KOPT-K1 (cell line): ENCODE measurements at regions not wholly inside any gene's neighbourhood (a gene's known extent, or its start where the extent isn't known, plus 50 kb on each side); places are given as distances from the start of the nearest gene placed in this dataset.
"Not testable (repeated sequence)": the region's sequence is repeated elsewhere in the genome, so short reads cannot be mapped to it uniquely, and the experiment has no call there.

ENCODE experiments used
- H3K27ac ChIP-seq: fragments of 200-600 bp; sonication (generic); 2 replicates; pipeline ENCODE4 v1.5.1; 2016; ENCODE audit warnings: antibody characterized with exemption, mild to moderate bottlenecking, low read depth, low read length; ENCODE audit not compliant: poor library complexity, severe bottlenecking
- H3K36me3 ChIP-seq: fragments of 200-600 bp; sonication (generic); 2 replicates; pipeline ENCODE4 v1.5.1; 2017; ENCODE audit warnings: antibody characterized with exemption, mild to moderate bottlenecking, low read length, moderate library complexity; ENCODE audit not compliant: insufficient read depth
- H3K9me3 ChIP-seq: fragments of 200-600 bp; sonication (generic); 2 replicates; pipeline ENCODE4 v1.5.1; 2017; ENCODE audit warnings: antibody characterized with exemption, low read length, mild to moderate bottlenecking; ENCODE audit not compliant: insufficient read depth, poor library complexity, severe bottlenecking

DNA sequence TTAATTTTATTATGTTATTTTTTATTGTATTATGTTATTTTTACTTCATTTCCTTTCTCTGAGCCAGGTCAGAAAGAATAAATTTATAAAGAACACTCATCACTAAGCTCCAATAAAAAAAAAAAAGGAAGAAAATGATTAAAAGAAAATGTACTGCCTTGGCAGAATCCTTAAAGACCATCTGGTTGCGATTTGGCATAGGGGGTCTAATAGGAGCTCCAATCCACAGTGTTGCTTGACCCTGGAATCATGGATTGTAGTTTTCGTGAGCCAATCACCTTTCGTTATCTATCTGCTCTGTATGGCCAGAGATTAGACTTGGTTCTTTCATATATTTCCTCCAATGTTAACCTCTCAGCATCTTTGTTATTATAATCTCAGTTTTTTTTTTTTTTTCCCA, 421.8 kb upstream of the MCTP2 start:
- Histone ChIP-seq H3K9me3 (no peaks in the 10 kb centered on the region), H3K36me3 (no peaks in the 10 kb centered on the region), H3K27ac (no peak overlapping the region)

DNA sequence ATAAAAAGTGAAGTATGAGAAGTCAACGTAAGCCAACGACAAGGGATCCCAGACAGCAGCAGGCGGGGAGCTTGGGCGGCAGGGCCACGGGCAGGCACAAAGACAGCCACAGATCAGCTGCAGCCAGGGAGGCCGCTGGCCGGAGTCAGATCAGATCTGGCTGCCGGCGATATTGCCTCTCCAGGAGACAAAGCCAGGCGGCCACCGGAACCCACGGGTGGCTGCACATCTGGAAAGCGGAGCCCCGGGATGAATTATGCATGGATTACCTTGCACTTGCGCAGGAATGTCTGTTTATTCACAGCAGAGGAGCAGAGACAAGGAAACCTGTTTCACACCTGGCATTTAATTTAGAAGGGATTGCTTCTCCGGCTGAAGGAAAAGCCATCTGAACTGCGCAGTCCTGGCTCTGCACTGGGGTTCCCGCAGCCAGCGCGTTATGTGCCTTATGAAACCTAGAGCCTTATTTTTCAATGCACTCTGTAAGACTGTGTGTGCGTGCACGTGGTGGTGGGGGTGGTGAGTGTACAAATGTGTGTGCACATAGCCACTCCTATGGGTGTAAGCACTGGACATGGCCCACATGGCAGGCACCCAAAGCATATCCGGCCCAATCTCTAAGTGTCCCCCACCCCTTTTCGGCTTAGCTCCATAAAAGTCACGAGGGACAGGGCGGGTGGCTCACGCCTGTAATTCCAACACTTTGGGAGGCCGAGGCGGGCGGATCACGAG, 427.8 kb upstream of the MCTP2 start:
- Histone ChIP-seq H3K27ac (no peak overlapping the region), H3K9me3 (no peaks in the 10 kb centered on the region), H3K36me3 (no peaks in the 10 kb centered on the region)

DNA sequence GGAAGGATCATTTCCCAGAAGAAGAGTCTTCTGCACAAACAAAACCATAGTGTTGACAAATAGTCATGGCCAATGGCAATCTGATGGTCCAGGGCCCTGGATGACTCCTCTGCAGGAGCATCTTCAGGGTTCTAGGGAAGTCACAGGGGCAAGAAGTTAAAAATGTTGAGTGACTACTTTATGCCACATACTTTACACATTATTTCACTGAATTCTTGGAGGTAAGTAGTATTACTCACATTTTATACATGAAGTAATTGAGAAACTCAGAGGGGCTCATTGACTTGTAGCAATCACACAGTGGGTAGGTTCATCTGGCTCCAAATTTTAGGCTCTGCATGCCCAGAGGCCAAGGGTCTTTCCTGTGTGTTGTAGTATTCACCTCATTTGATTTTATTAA, 430.2 kb upstream of the MCTP2 start:
- H3K27ac ChIP-seq = no peak overlapping the region
- H3K9me3 ChIP-seq = no peaks in the 10 kb centered on the region
- H3K36me3 ChIP-seq = no peaks in the 10 kb centered on the region

DNA sequence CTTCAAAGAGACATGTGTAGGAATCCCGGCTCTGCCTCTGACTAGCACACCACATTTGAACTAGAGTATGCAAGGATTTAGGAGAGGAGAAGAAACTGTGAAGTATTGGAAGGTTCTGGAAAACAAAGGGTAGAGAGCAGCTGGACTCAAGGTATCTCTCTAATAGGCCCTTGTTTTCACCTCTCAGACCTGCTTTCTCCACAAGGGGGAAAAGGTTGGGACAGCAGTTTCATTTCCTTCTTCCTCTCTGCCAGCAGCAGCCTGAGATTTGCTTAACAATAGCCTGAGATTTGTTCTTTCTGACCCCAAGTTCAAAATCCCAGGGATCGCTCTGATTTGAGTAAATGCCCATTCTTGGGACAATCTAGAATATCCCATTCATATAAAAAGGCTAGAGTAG, 430.6 kb upstream of the MCTP2 start:
- Histone ChIP-seq H3K9me3 (no peaks in the 10 kb centered on the region), H3K36me3 (no peaks in the 10 kb centered on the region), H3K27ac (no peak overlapping the region)

DNA sequence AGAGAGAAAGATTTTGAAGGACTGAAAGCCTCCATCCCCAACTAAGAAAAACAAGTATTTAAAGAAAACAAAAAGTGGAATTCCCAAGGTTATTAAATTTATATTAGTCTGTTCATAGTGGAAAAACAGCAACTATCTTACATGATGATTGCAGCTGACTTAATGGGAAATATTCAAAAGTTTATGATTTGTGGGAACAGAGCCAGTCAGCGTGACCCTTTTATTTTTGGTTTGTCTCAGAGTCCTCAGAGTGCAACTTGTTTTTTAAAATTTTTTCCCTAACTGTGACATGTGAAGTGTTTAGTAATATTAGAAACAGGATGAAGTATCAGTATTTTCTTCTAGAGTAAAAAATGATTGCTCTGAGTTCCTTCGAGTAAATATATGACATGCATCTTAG, 441.9 kb upstream of the MCTP2 start:
- H3K36me3 ChIP-seq = no peaks in the 10 kb centered on the region
- H3K9me3 ChIP-seq = peaks cover 5% of the 10 kb centered on the region
- no peak overlapping the region for H3K27ac ChIP-seq

DNA sequence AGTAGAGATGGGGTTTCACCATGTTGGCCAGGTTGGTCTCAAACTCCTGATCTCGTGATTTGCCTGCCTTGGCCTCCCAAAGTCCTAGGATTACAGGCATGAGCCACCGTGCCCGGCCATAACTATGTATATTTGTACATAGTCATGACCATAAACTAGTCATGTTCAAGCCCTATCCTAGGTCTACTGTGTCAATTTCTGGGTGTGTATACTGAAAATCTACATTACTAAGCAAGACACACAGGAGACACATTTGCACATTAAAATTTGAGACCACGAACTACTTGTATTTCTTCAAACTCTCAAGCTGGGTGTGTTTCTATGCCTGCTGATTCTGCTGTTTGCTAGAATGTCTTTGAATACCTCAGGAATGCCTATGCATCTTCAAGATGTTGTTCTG, 451.3 kb upstream of the MCTP2 start:
- H3K9me3 ChIP-seq = no peaks in the 10 kb centered on the region
- H3K36me3 ChIP-seq = no peaks in the 10 kb centered on the region
- H3K27ac ChIP-seq = no peak overlapping the region

DNA sequence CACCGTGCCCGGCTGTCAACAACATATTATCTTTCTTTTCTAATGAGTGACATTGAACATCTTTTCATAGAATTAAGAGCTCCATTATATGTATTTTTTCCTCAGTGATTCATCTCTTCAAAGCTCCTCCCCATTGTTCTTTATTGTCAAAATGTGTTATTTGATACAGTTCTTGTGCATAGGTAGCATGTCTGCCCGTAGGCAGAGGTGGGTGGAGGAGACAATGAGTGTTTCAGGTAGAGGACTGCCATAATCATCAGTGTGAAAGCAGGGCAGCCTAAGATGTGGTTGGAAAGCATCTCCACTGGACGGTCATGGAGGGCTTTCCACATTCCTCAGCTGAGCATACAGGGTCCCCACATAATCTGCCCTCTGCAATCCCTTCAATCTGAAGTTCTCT, 452.0 kb upstream of the MCTP2 start:
- H3K9me3 ChIP-seq = no peaks in the 10 kb centered on the region
- no peaks in the 10 kb centered on the region for H3K36me3 ChIP-seq
- H3K27ac ChIP-seq = no peak overlapping the region

DNA sequence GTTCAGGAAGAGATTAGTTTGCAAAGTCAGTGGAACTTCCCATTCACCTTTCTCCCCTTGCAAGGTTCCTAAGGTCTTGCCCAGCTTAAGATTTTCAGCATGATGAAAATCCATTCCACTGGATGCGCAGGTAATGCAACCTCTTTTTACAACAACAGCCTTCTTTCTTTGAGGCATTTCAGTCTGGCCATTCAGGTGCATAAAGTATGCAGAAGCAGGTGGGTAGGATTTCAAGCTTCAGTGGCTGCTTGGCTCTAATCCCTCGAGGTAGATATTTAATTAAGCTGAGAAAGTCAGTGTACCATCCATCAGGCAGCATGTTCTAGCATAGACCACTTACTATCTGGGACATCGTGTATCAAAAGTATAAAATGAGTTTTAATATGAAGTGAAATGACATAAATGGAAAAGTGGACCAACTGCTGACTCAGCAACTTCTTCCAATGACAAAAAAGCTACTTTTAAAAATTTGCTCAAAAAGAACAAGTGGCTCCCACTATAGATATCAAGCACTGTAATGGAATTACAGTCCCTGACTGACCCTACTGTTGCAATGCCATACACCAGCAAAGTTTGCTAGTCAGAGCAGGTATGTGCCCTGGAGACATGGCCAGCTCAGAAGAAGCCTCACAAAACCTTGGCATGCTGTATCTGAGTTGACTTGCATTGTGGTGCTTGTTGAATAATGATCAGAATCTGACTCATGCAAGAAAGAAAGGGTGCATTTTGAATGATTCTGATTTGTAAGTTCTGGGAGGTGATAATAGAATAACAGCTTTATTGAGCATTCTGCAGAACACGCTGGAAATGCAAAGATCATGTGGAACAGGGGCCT, 459.9 kb upstream of the MCTP2 start:
- H3K9me3 ChIP-seq = no peaks in the 10 kb centered on the region
- H3K27ac ChIP-seq = no peak overlapping the region
- no peaks in the 10 kb centered on the region for H3K36me3 ChIP-seq

DNA sequence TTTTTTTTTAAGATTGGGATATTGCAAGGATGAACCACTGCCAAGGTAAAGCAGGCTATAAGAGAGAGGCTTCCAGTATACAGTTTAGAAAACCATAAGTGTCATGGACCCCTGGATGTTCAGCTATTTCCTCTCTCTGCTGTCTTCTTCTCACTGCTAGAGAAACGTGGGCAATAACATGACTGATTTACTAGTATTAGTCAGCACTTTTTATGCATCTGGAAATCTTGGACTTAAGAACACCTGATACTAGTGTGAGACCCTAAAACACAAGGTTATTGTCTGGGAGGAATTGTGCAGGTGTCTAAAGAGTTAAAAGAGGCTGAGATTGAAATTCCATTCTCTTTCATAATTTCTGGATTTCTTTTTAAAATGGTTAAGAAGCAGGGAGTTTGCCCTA, 460.6 kb upstream of the MCTP2 start:
- H3K9me3 ChIP-seq = no peaks in the 10 kb centered on the region
- no peaks in the 10 kb centered on the region for H3K36me3 ChIP-seq
- H3K27ac ChIP-seq = no peak overlapping the region

DNA sequence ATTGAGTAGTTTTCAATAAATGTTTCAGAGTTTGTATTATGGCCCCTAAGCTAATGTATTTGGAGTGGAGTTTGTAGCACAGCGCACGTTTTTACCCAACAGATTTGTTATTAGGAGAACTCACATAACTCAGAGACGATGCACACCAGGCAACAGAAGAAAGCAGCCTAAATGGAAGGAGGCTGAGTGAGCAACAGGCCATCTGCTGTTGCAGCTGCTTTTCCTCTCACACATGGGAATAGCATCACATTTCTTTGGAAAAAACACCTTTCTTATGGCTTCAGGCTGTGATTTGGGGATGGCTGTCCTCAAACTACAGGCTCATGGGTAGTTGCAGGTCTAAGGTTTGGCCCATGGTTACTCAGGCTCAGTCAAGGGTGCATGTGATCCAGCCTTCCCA, 469.3 kb upstream of the MCTP2 start:
- Histone ChIP-seq H3K27ac (no peak overlapping the region), H3K36me3 (no peaks in the 10 kb centered on the region), H3K9me3 (no peaks in the 10 kb centered on the region)

DNA sequence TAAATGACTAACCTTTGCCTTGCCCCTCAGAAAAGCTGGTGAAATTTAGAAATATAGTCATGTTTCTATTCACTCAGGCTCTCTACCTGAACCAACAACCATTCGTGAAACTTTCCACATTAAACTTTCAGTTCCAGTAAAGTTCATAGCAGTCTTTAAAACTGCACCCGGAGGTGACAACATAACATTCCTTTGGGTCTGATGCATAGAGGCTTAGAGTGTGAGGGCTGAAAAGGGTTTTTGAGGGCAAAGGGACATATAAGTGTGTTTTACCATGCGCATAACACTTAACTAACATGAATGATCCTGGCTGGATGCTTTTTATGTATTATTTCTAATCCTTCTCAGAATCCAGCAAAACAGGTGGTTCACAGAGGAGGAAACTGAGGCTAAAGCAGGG, 471.7 kb upstream of the MCTP2 start:
- Histone ChIP-seq H3K36me3 (no peaks in the 10 kb centered on the region), H3K27ac (no peak overlapping the region), H3K9me3 (no peaks in the 10 kb centered on the region)

DNA sequence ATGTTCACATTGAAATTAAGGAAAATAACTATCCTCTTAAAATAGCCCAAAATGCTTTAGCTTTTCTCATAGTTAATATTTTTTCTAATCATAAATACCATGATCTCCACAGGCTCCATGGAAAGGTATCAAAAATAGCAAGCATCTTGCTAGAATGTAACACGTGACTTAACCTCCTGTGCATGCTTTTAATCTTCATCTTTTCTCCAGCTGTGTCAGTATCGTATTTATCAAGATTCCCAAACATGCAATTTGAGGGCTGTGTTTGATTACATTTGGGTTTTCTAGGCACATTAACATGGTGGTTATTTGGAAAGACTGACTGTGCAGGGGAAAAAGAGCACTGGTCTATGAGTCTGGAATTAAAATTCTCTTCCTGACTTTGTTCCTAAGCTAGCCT, 472.5 kb upstream of the MCTP2 start:
- no peaks in the 10 kb centered on the region for H3K9me3 ChIP-seq
- no peaks in the 10 kb centered on the region for H3K36me3 ChIP-seq
- no peak overlapping the region for H3K27ac ChIP-seq

DNA sequence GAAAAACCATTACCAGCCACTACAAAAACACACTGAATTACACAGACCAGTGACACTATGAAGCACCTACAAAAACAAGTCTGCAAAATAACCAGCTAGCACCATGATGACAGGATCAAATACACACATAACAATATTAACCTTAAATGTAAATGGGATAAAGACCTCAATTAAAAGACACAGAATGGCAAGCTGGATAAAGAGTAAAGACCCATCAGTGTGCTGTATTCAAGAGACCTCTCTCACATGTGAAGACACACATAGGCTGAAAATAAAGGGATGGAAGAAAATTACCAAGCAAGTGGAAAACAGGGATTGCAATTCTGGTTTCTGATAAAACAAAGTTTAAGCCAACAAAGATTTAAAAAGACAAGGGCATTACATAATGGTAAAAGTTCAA, 482.7 kb upstream of the MCTP2 start:
- H3K9me3 ChIP-seq = no peaks in the 10 kb centered on the region

DNA sequence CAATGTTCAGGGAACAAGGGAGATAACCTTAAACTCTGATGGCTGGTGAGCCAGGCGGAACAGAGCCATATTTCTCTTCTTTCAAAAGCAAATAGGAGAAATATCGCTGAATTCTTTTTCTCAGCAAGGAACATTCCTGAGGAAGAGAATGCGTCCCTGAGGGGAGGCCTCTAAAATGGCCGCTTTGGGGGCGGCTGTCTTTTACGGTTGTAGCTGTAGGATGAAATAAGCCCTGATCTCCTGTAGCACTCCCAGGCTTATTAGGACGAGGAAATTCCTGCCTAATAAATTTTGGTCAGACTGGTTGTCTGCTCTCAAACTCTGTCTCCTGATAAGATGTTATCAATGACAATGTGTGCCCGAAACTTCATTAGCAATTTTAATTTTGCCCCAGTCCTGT, 496.4 kb upstream of the MCTP2 start:
- not testable (repeated sequence) for H3K27ac ChIP-seq, H3K9me3 ChIP-seq, H3K36me3 ChIP-seq

More for the DNA sequence above, 482.7 kb upstream of the MCTP2 start:
- Histone ChIP-seq H3K27ac (no peak overlapping the region), H3K36me3 (no peaks in the 10 kb centered on the region)

DNA sequence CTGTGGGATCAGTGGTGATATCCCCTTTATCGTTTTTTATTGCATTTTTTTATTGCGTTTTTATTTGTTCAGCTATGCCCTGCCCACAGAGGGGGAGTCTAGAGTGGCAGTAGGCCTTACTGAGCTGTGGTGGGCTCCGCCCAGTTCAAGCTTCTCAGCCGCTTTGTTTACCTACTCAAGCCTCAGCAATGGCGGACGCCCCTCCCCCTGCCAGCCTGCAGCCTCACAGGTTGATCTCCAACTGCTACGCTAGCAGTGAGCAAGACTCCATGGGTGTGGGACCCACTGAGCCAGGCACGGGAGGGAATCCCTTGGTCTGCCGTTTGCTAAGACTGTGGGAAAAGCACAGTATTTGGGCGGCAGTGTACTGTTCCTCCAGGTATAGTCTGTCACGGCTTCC, 500.6 kb upstream of the MCTP2 start:
- H3K27ac ChIP-seq = no peak overlapping the region
- no peaks in the 10 kb centered on the region for H3K36me3 ChIP-seq
- no peaks in the 10 kb centered on the region for H3K9me3 ChIP-seq

DNA sequence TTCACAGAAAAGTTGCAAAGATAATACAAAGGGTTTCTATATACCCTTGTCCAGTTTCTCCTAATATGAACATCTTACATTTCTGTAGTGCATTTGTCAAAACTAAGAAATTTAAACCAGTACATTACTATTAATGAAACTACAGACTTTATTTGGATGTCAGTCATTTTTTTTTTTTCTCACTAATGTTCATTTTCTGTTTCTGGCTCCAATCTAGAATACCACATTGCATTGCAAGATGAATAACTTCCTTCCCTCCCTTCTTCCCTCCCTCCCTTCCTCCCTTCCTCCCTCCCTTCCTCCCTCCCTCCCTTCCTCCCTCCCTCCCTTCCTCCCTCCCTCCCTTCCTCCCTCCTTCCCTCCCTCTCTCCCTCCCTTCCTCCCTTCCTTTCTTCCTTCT, 509.2 kb upstream of the MCTP2 start:
- Histone ChIP-seq H3K9me3 (no peaks in the 10 kb centered on the region), H3K36me3 (no peaks in the 10 kb centered on the region), H3K27ac (no peak overlapping the region)
